ENCODE measurements at regions not wholly inside any gene's neighbourhood (a gene's known extent, or its start where the extent isn't known, plus 50 kb on each side); places are given as distances from the start of the nearest gene placed in this dataset.

- WGBS (ENCODE audit: low lambda C conversion rate, missing lambda C conversion rate) = 95% methylated on average over 2 of the region's 2 CpGs
- TF ChIP-seq EZH2phosphoT487 (IDR thresholded peaks at IDR 0.05; ENCODE audit: low read depth, severe bottlenecking, unreplicated experiment) = no peak
- no peak for TF ChIP-seq EZH2 (IDR thresholded peaks at IDR 0.05; ENCODE audit: borderline replicate concordance)
- TF ChIP-seq CTCF (IDR thresholded peaks at IDR 0.05; ENCODE audit: poor library complexity) = no peak
- DNase-seq (ENCODE audit: low spot score) = no peak
- no peaks in the 10 kb centered on the region for H4K20me1 ChIP-seq (ENCODE audit: insufficient read depth, poor library complexity, severe bottlenecking)
- H3K4me3 ChIP-seq = no peak overlapping the region
- H3K79me2 ChIP-seq = no peaks in the 10 kb centered on the region
- no peak overlapping the region for H3K4me2 ChIP-seq
- no peak overlapping the region for H2AFZ ChIP-seq
- H3K9me2 ChIP-seq (replicated peaks; ENCODE audit: insufficient read depth) = no peaks in the 10 kb centered on the region
- peaks cover 16% of the 10 kb centered on the region for H3K4me1 ChIP-seq (ENCODE audit: insufficient read depth)
- H3K36me3 ChIP-seq (replicated peaks; ENCODE audit: insufficient read depth, low read depth) = no peaks in the 10 kb centered on the region
- no peak overlapping the region for H3K27ac ChIP-seq
- H3K27me3 ChIP-seq = no peaks in the 10 kb centered on the region
- no peaks in the 10 kb centered on the region for H3K9me3 ChIP-seq (ENCODE audit: low read depth)
These were observed 318.5 kb upstream of the SLCO3A1 start for GRCh38 chr15:91534976-91535375.

- H3K4me2 ChIP-seq = no peak overlapping the region
- H3K27me3 ChIP-seq = no peaks in the 10 kb centered on the region
- WGBS (ENCODE audit: low lambda C conversion rate, missing lambda C conversion rate) = 89% methylated on average over 4 of the region's 4 CpGs
- H3K4me3 ChIP-seq = no peak overlapping the region
- TF ChIP-seq EZH2phosphoT487 (IDR thresholded peaks at IDR 0.05; ENCODE audit: low read depth, severe bottlenecking, unreplicated experiment) (no peak), EZH2 (IDR thresholded peaks at IDR 0.05; ENCODE audit: borderline replicate concordance) (no peak), CTCF (IDR thresholded peaks at IDR 0.05; ENCODE audit: poor library complexity) (no peak)
- H2AFZ ChIP-seq = no peak overlapping the region
- H3K4me1 ChIP-seq (ENCODE audit: insufficient read depth) = peaks cover 16% of the 10 kb centered on the region
- no peaks in the 10 kb centered on the region for H4K20me1 ChIP-seq (ENCODE audit: insufficient read depth, poor library complexity, severe bottlenecking)
- no peak for DNase-seq (ENCODE audit: low spot score)
- no peaks in the 10 kb centered on the region for H3K9me2 ChIP-seq (replicated peaks; ENCODE audit: insufficient read depth)
- no peaks in the 10 kb centered on the region for H3K79me2 ChIP-seq
- no peaks in the 10 kb centered on the region for H3K36me3 ChIP-seq (replicated peaks; ENCODE audit: insufficient read depth, low read depth)
- no peaks in the 10 kb centered on the region for H3K9me3 ChIP-seq (ENCODE audit: low read depth)
- H3K27ac ChIP-seq = peak overlapping the region; percentile 47
These were observed 317.5 kb upstream of the SLCO3A1 start for GRCh38 chr15:91535856-91536500.

- peak overlapping the region; percentile 15 for H3K27ac ChIP-seq
- H3K27me3 ChIP-seq = no peaks in the 10 kb centered on the region
- no peak overlapping the region for H3K4me3 ChIP-seq
- H2AFZ ChIP-seq = no peak overlapping the region
- TF ChIP-seq EZH2 (IDR thresholded peaks at IDR 0.05; ENCODE audit: borderline replicate concordance) (no peak), EZH2phosphoT487 (IDR thresholded peaks at IDR 0.05; ENCODE audit: low read depth, severe bottlenecking, unreplicated experiment) (no peak), CTCF (IDR thresholded peaks at IDR 0.05; ENCODE audit: poor library complexity) (no peak)
- H3K79me2 ChIP-seq = no peaks in the 10 kb centered on the region
- no peaks in the 10 kb centered on the region for H3K36me3 ChIP-seq (replicated peaks; ENCODE audit: insufficient read depth, low read depth)
- no peaks in the 10 kb centered on the region for H4K20me1 ChIP-seq (ENCODE audit: insufficient read depth, poor library complexity, severe bottlenecking)
- H3K9me2 ChIP-seq (replicated peaks; ENCODE audit: insufficient read depth) = no peaks in the 10 kb centered on the region
- no peak for DNase-seq (ENCODE audit: low spot score)
- H3K9me3 ChIP-seq (ENCODE audit: low read depth) = no peaks in the 10 kb centered on the region
- WGBS (ENCODE audit: low lambda C conversion rate, missing lambda C conversion rate) = 56% methylated on average over 5 of the region's 5 CpGs
- peaks cover 16% of the 10 kb centered on the region for H3K4me1 ChIP-seq (ENCODE audit: insufficient read depth)
- no peak overlapping the region for H3K4me2 ChIP-seq
These were observed 315.7 kb upstream of the SLCO3A1 start for GRCh38 chr15:91537856-91538255.

Measured in hepatocyte (in vitro differentiated cells).